Breast epithelium (tissue), 4 donors: ENCODE measurements at regions not wholly inside any gene's neighbourhood (a gene's known extent, or its start where the extent isn't known, plus 50 kb on each side); places are given as distances from the start of the nearest gene placed in this dataset.

Source experiments
- DNase-seq, 2 donors: peaks; one replicate each; pipeline ENCODE4 v3.0.0-alpha.2; 2019; ENCODE audit warnings: low spot score in 2 of 2
- H3K27ac ChIP-seq, 2 donors: fragments of 200-600 bp; sonication (generic) in 1 of 2; one replicate each; pipeline ENCODE4 v1.5.1; 2016 to 2019; ENCODE audit warnings: mild to moderate bottlenecking in 1 of 2
- H3K27me3 ChIP-seq, 2 donors: fragments of 200-600 bp; sonication (generic) in 1 of 2; one replicate each; pipeline versions ENCODE4 v1.5.1 to v1.6.0; 2017 to 2019; ENCODE audit warnings: control low read depth in 1 of 2, mild to moderate bottlenecking in 1 of 2
- H3K36me3 ChIP-seq: fragments of 200-600 bp; one replicate; pipeline ENCODE4 v1.5.1; 2019
- H3K4me1 ChIP-seq, 2 donors: fragments of 200-600 bp; sonication (generic); one replicate each; pipeline ENCODE4 v1.5.1; 2016 to 2019; ENCODE audit warnings: control low read depth in 1 of 2
- H3K4me3 ChIP-seq, 3 donors: fragments of 200-600 bp; sonication (generic); 1 replicate in 2 of 3; 2 replicates in 1 of 3; pipeline ENCODE4 v1.5.1; 2016 to 2019; ENCODE audit warnings: mild to moderate bottlenecking in 3 of 3, moderate library complexity in 2 of 3
- H3K9me3 ChIP-seq, 2 donors: fragments of 200-600 bp; sonication (generic) in 1 of 2; one replicate each; pipeline ENCODE4 v1.5.1; 2016 to 2019; ENCODE audit warnings: control low read depth in 1 of 2
- CTCF ChIP-seq, 3 donors: fragments of 450-650 bp; IDR thresholded peaks; one replicate each; pipeline ENCODE4 v1.5.1; 2016 to 2017; ENCODE audit warnings: antibody characterized with exemption in 3 of 3, mild to moderate bottlenecking in 3 of 3, moderate library complexity in 3 of 3
- POLR2A ChIP-seq: fragments of 450-650 bp; IDR thresholded peaks from one replicate; pipeline ENCODE4 v1.6.1; 2016; ENCODE audit warnings: antibody characterized with exemption, mild to moderate bottlenecking, moderate library complexity
- POLR2AphosphoS5 ChIP-seq, 3 donors: sonication (generic); formaldehyde crosslinking; IDR thresholded peaks; one replicate each; pipeline ENCODE4 v1.6.1; 2017; ENCODE audit warnings: antibody characterized with exemption in 3 of 3
- intact Hi-C: fragments of 100-400 bp; cut with DNase I; formaldehyde crosslinking; loops from one replicate; pipeline ENCODE4 v1.15.1; 2023; ENCODE audit warnings: low total_unique reads

DNA sequence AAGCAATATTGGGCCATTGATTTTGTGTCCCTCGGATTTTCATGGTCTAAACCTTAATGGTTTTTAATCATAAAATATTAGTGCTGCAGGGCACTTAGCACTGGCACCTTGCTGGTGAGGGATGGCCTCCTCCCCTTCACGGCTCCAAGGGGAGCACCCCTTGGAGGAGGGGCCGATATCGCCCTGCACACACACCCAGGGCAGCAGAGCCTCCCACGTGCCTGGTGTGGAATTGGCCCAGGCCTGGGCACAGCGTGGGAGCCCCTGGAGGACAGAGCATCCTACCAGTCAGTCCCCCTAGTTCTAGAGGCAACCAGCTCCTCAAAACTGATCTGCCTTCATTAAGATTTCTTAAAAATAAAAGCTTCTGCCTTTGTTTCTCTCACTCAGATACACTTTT lies 90.7 kb upstream of the CSF3R start:
- intact Hi-C loops: no loop called here

GRCh38 chr1:36572906-36573305 lies 90.2 kb upstream of the CSF3R start:
- H3K27me3 ChIP-seq: peaks cover 0 to 37% of the 10 kb centered on the region in 2 donors
- no peak overlapping the region for H3K4me3 ChIP-seq
- intact Hi-C loops: no loop called here
- H3K9me3 ChIP-seq: no peaks in the 10 kb centered on the region
- no peak overlapping the region for H3K27ac ChIP-seq
- H3K4me1 ChIP-seq: no peaks in the 10 kb centered on the region
- no peaks in the 10 kb centered on the region for H3K36me3 ChIP-seq
- DNase-seq: no peak
- TF ChIP-seq POLR2A (no peak), POLR2AphosphoS5 (IDR thresholded peaks at IDR 0.05) (no peak), CTCF (IDR thresholded peaks at IDR 0.05) (no peak)

More for the DNA sequence above, 90.7 kb upstream of the CSF3R start:
- H3K27ac ChIP-seq: no peak overlapping the region
- no peaks in the 10 kb centered on the region for H3K9me3 ChIP-seq
- no peaks in the 10 kb centered on the region for H3K36me3 ChIP-seq
- H3K4me3 ChIP-seq: no peak overlapping the region
- no peaks in the 10 kb centered on the region for H3K4me1 ChIP-seq
- no peak for TF ChIP-seq CTCF (IDR thresholded peaks at IDR 0.05)
- TF ChIP-seq POLR2AphosphoS5 (IDR thresholded peaks at IDR 0.05): no peak
- TF ChIP-seq POLR2A: no peak
- peaks cover 0 to 37% of the 10 kb centered on the region in 2 donors for H3K27me3 ChIP-seq
- no peak for DNase-seq

GRCh38 chr1:36572142-36572715 lies 89.5 kb upstream of the CSF3R start:
- no peak for DNase-seq
- Histone ChIP-seq H3K4me1 (no peaks in the 10 kb centered on the region), H3K9me3 (no peaks in the 10 kb centered on the region), H3K4me3 (no peak overlapping the region), H3K36me3 (no peaks in the 10 kb centered on the region), H3K27ac (no peak overlapping the region), H3K27me3 (peaks cover 0 to 37% of the 10 kb centered on the region in 2 donors)
- intact Hi-C loops: no loop called here
- TF ChIP-seq CTCF (IDR thresholded peaks at IDR 0.05) (no peak), POLR2A (no peak), POLR2AphosphoS5 (IDR thresholded peaks at IDR 0.05) (no peak)

DNA sequence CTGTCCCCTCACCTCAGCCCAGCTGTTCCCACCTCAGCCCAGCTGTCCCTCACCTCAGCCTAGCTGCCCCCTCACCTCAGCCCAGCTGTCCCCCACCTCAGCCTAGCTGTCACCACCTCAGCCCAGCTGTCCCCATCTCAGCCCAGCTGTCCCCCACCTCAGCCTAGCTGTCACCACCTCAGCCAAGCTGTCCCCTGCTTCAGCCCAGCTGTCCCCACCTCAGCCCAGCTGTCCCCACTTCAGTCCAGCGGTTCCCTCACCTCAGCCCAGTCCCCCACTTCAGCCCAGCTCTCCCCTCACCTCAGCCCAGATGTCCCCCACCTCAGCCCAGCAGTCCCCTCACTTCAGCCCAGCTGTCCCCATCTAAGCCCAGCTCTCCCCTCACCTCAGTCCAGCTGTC lies 88.4 kb upstream of the CSF3R start:
- H3K4me3 ChIP-seq: no peak overlapping the region
- no peak overlapping the region for H3K27ac ChIP-seq
- peaks cover 0 to 37% of the 10 kb centered on the region in 2 donors for H3K27me3 ChIP-seq
- no peaks in the 10 kb centered on the region for H3K9me3 ChIP-seq
- H3K36me3 ChIP-seq: no peaks in the 10 kb centered on the region
- TF ChIP-seq POLR2A (no peak), CTCF (IDR thresholded peaks at IDR 0.05) (no peak), POLR2AphosphoS5 (IDR thresholded peaks at IDR 0.05) (no peak)
- no peaks in the 10 kb centered on the region for H3K4me1 ChIP-seq
- DNase-seq: no peak
- intact Hi-C loops: no loop called here

DNA sequence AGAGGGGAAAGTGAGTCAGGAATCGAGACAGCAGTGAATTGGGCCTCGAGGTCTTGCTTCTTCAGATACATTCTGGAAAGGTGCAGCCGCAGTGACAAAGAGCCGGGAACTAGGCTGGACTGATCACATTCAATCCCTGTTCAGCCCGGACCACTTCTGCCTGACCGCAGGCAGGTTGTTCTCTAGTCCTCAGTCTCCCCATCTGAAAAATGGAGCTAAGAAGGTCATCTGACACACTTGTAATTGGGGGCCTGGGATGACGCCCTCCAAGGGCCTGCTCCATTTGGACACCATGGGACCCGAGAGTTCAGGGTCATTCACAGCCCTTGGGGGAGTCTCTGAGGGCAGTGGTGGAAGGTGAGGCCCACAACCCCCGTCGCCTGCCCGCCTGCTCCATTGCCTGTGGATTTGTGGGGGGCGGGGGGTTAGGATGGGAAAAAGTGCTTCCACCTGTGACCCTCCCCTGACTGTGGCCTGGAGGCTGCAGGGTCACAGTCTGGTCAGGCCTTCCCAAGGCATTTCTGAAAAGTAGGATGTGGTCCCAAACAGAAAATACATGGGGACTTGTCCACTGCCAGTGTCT lies 87.9 kb upstream of the CSF3R start:
- Histone ChIP-seq H3K27me3 (peaks cover 0 to 35% of the 10 kb centered on the region in 2 donors), H3K36me3 (no peaks in the 10 kb centered on the region), H3K9me3 (no peaks in the 10 kb centered on the region), H3K27ac (no peak overlapping the region), H3K4me3 (no peak overlapping the region), H3K4me1 (no peaks in the 10 kb centered on the region)
- intact Hi-C loops: no loop called here
- TF ChIP-seq CTCF (IDR thresholded peaks at IDR 0.05) (no peak), POLR2AphosphoS5 (IDR thresholded peaks at IDR 0.05) (no peak), POLR2A (no peak)
- peak in 1 of 2 donors; percentile 27 for DNase-seq
